ENCODE measurements at regions not wholly inside any gene's neighbourhood (a gene's known extent, or its start where the extent isn't known, plus 50 kb on each side); places are given as distances from the start of the nearest gene placed in this dataset.
"Not testable (repeated sequence)": the region's sequence is repeated elsewhere in the genome, so short reads cannot be mapped to it uniquely, and the experiment has no call there.

- not testable (repeated sequence) for TF ChIP-seq CTCF (conservative IDR thresholded peaks at IDR 0.05; ENCODE audit: low read depth, low read length); POLR2A (IDR thresholded peaks at IDR 0.05; ENCODE audit: low read depth, low read length); SMC3 (IDR thresholded peaks at IDR 0.05; ENCODE audit: low read depth, low read length); MAFK (IDR thresholded peaks at IDR 0.05; ENCODE audit: low read depth, low read length); RFX5 (IDR thresholded peaks at IDR 0.05; ENCODE audit: low read depth, low read length); RAD21 (IDR thresholded peaks at IDR 0.05; ENCODE audit: low read length)
Measured at GRCh38 chr18:14989569-14989968, 241.6 kb downstream of the ANKRD30B start.
